Right lobe of liver (tissue), 4 donors: ENCODE measurements at regions not wholly inside any gene's neighbourhood (a gene's known extent, or its start where the extent isn't known, plus 50 kb on each side); places are given as distances from the start of the nearest gene placed in this dataset.
A peak's percentile ranks its signal among the peaks of the same experiment; 100 is the strongest.

ENCODE experiments used
- POLR2A ChIP-seq: fragments of 450-650 bp; IDR thresholded peaks from one replicate; pipeline ENCODE4 v1.6.1; 2017; ENCODE audit warnings: antibody characterized with exemption, mild to moderate bottlenecking
- TF ChIP-seq, protein P1 (sequence below), 4 donors: fragments of 200-600 bp in 3 of 4; fragments of 450-650 bp in 1 of 4; IDR thresholded peaks; one replicate each; pipeline versions ENCODE4 v1.5.1 to v1.8.0; 2016 to 2022; ENCODE audit warnings: antibody characterized with exemption in 4 of 4, mild to moderate bottlenecking in 2 of 4
- donor health status: DM: no; HTN: no; CAD: no.
- donor health status: DM: no; HTN: no; CAD: no.
- donor health status: DM: no; HTN: yes; CAD: no.

DNA sequence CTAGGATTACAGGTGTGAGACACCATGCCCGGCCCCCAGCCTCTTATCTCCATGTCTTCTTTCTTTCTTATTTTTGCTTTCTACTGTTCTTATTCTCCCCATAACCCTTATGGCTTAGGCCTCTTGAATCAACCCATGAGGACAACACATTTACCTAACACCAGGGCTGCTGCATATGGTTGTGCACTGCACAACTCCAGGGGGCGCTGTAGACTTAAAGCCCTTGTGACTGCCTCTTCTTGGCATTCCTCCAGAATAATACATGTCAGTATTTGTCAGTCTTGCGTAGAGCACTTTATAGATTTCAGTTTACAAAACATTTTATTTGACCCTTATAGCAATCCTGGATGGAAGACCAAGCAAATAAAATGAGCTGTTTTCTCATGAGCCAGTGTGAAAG is 225.0 kb upstream of the SALL1 start:
- TF ChIP-seq, protein P1, sequence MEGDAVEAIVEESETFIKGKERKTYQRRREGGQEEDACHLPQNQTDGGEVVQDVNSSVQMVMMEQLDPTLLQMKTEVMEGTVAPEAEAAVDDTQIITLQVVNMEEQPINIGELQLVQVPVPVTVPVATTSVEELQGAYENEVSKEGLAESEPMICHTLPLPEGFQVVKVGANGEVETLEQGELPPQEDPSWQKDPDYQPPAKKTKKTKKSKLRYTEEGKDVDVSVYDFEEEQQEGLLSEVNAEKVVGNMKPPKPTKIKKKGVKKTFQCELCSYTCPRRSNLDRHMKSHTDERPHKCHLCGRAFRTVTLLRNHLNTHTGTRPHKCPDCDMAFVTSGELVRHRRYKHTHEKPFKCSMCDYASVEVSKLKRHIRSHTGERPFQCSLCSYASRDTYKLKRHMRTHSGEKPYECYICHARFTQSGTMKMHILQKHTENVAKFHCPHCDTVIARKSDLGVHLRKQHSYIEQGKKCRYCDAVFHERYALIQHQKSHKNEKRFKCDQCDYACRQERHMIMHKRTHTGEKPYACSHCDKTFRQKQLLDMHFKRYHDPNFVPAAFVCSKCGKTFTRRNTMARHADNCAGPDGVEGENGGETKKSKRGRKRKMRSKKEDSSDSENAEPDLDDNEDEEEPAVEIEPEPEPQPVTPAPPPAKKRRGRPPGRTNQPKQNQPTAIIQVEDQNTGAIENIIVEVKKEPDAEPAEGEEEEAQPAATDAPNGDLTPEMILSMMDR (IDR thresholded peaks at IDR 0.05) = peak in 1 of 4 donors; percentile 9
- TF ChIP-seq POLR2A = no peak
